SJSA1 (cell line): ENCODE measurements at regions not wholly inside any gene's neighbourhood (a gene's known extent, or its start where the extent isn't known, plus 50 kb on each side); places are given as distances from the start of the nearest gene placed in this dataset.
"Not testable (repeated sequence)": the region's sequence is repeated elsewhere in the genome, so short reads cannot be mapped to it uniquely, and the experiment has no call there.

ENCODE experiments used
- DNase-seq, 2 experiments: peaks; one replicate each; pipeline ENCODE4 v3.0.0-alpha.2; 2015 to 2020; ENCODE audit warnings: low spot score in 2 of 2, low read depth in 1 of 2
- H3K27ac ChIP-seq: fragments of 250-450 bp; sonication (Bioruptor Pico); 2 replicates; pipeline ENCODE4 v1.5.1; 2020; ENCODE audit warnings: mild to moderate bottlenecking, moderate library complexity
- H3K27me3 ChIP-seq: fragments of 250-450 bp; sonication (Bioruptor Pico); replicated peaks from 2 replicates; pipeline ENCODE4 v1.5.1; 2020; ENCODE audit warnings: mild to moderate bottlenecking, moderate library complexity
- H3K36me3 ChIP-seq: fragments of 250-450 bp; sonication (Bioruptor Pico); 2 replicates; pipeline ENCODE4 v1.5.1; 2020; ENCODE audit warnings: mild to moderate bottlenecking
- H3K4me1 ChIP-seq: fragments of 250-450 bp; sonication (Bioruptor Pico); replicated peaks from 2 replicates; pipeline ENCODE4 v1.6.1; 2021; ENCODE audit warnings: mild to moderate bottlenecking
- H3K4me3 ChIP-seq: fragments of 250-450 bp; sonication (Bioruptor Pico); 2 replicates; pipeline ENCODE4 v1.5.1; 2020; ENCODE audit warnings: mild to moderate bottlenecking
- H3K9me3 ChIP-seq: fragments of 250-450 bp; sonication (Bioruptor Pico); replicated peaks from 2 replicates; pipeline ENCODE4 v1.5.1; 2020; ENCODE audit warnings: mild to moderate bottlenecking

GRCh38 chr21:15119486-15119885 lies 54.7 kb upstream of the NRIP1 start:
- Histone ChIP-seq H3K4me1 (no peaks in the 10 kb centered on the region), H3K27me3 (no peaks in the 10 kb centered on the region), H3K9me3 (no peaks in the 10 kb centered on the region), H3K36me3 (no peaks in the 10 kb centered on the region), H3K4me3 (no peak overlapping the region), H3K27ac (no peak overlapping the region)
- DNase-seq, result no peak

GRCh38 chr21:15121097-15121654 lies 56.4 kb upstream of the NRIP1 start:
- no peaks in the 10 kb centered on the region for H3K27me3 ChIP-seq
- no peak overlapping the region for H3K27ac ChIP-seq
- no peaks in the 10 kb centered on the region for H3K4me1 ChIP-seq
- no peaks in the 10 kb centered on the region for H3K36me3 ChIP-seq
- H3K4me3 ChIP-seq, result no peak overlapping the region
- no peak for DNase-seq
- H3K9me3 ChIP-seq, result no peaks in the 10 kb centered on the region

- Histone ChIP-seq H3K27me3 (no peaks in the 10 kb centered on the region), H3K27ac (no peak overlapping the region), H3K9me3 (no peaks in the 10 kb centered on the region), H3K4me3 (no peak overlapping the region), H3K36me3 (no peaks in the 10 kb centered on the region), H3K4me1 (no peaks in the 10 kb centered on the region)
- no peak for DNase-seq
These were observed 56.9 kb upstream of the NRIP1 start for GRCh38 chr21:15121655-15122120.

DNA sequence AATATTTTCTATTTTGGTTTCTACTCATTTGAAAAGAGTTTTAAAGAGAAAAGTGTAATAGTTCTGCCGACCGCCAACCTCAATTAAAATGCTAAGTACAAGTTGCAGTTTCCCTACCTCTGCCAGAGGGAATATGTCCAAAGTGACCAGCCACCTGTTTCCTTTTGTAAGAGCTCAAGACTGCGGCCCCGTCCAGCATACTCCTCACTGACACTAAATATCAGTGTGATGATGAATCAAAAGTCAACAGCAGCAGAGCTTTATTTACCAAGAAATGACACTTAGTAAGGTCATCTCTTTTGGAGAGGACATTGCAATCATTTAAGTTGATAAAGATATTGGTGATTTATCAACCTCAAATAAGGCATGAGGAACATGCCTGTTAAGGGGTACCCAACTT lies 57.4 kb upstream of the NRIP1 start:
- Histone ChIP-seq H3K4me1 (no peaks in the 10 kb centered on the region), H3K27me3 (no peaks in the 10 kb centered on the region), H3K36me3 (no peaks in the 10 kb centered on the region), H3K4me3 (no peak overlapping the region), H3K9me3 (no peaks in the 10 kb centered on the region), H3K27ac (no peak overlapping the region)
- no peak for DNase-seq

GRCh38 chr21:15124731-15125130 lies 59.9 kb upstream of the NRIP1 start:
- H3K4me1 ChIP-seq, result no peaks in the 10 kb centered on the region
- no peaks in the 10 kb centered on the region for H3K9me3 ChIP-seq
- H3K27ac ChIP-seq, result no peak overlapping the region
- no peak overlapping the region for H3K4me3 ChIP-seq
- no peaks in the 10 kb centered on the region for H3K36me3 ChIP-seq
- 0 out of 2 replicates have a peak, but pooled peaks cover 3% of the 10 kb centered on the region for H3K27me3 ChIP-seq
- no peak for DNase-seq

GRCh38 chr21:15126948-15127347 lies 62.1 kb upstream of the NRIP1 start:
- Histone ChIP-seq H3K4me3 (no peak overlapping the region), H3K4me1 (no peaks in the 10 kb centered on the region)
- DNase-seq, result no peak

GRCh38 chr21:15127437-15127836 lies 62.6 kb upstream of the NRIP1 start:
- H3K27ac ChIP-seq, result no peak overlapping the region
- H3K4me3 ChIP-seq, result no peak overlapping the region
- H3K36me3 ChIP-seq, result no peaks in the 10 kb centered on the region
- H3K9me3 ChIP-seq, result no peaks in the 10 kb centered on the region
- H3K27me3 ChIP-seq, result 0 out of 2 replicates have a peak, but pooled peaks cover 3% of the 10 kb centered on the region
- no peaks in the 10 kb centered on the region for H3K4me1 ChIP-seq
- no peak for DNase-seq

More at GRCh38 chr21:15126948-15127347, 62.1 kb upstream of the NRIP1 start:
- no peaks in the 10 kb centered on the region for H3K9me3 ChIP-seq
- H3K36me3 ChIP-seq, result no peaks in the 10 kb centered on the region
- no peak overlapping the region for H3K27ac ChIP-seq
- H3K27me3 ChIP-seq, result 0 out of 2 replicates have a peak, but pooled peaks cover 3% of the 10 kb centered on the region

GRCh38 chr21:15128267-15128666 lies 63.5 kb upstream of the NRIP1 start:
- H3K36me3 ChIP-seq, result no peaks in the 10 kb centered on the region
- no peaks in the 10 kb centered on the region for H3K4me1 ChIP-seq
- H3K9me3 ChIP-seq, result no peaks in the 10 kb centered on the region
- DNase-seq, result no peak
- H3K27ac ChIP-seq, result no peak overlapping the region
- H3K4me3 ChIP-seq, result no peak overlapping the region
- 0 out of 2 replicates have a peak, but pooled peaks cover 3% of the 10 kb centered on the region for H3K27me3 ChIP-seq

DNA sequence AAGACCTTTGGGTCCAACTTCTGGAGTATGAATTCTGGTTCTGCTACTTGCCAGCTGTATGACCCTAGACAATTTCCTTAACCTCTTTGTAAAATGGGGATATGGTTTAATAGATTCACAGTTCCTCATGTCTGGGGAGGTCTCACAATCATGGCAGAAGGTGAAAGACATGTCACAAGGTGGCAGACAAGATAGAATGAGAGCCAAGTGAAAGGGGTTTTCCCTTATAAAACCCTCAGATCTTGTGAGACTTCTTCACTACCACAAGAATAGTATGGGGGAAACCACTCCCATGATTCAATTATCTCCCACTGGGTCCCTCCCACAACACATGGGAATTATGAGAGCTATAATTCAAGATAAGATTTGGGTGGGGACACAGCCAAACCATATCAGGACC lies 63.9 kb upstream of the NRIP1 start:
- H3K4me3 ChIP-seq, H3K27ac ChIP-seq, DNase-seq, H3K27me3 ChIP-seq, H3K36me3 ChIP-seq, H3K9me3 ChIP-seq, H3K4me1 ChIP-seq: not testable (repeated sequence)

DNA sequence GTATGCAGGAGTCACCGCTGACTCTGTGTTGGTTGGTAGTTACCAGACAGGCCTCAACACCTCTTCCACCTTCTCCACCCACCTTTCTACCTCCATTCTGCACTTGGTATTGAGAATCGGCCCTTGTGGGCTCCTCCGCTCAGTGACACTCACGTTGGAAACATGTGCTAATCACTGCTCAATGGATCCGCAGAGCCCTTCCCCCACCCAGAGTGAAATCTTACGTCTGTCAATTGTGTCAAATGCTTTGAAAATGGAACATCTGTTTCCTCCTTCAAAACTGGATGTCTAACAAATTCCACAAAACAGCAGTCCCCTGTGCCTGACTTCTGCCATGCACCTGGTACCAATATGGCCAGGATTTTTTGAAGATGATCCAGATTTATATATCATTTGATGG lies 65.5 kb upstream of the NRIP1 start:
- no peak for DNase-seq
- Histone ChIP-seq H3K4me3 (no peak overlapping the region), H3K9me3 (no peaks in the 10 kb centered on the region), H3K4me1 (no peaks in the 10 kb centered on the region), H3K36me3 (no peaks in the 10 kb centered on the region), H3K27me3 (peaks cover 3% of the 10 kb centered on the region; the same call in 1 of the 2 replicates), H3K27ac (no peak overlapping the region)

GRCh38 chr21:15130751-15131150 lies 66.0 kb upstream of the NRIP1 start:
- Histone ChIP-seq H3K4me1 (no peaks in the 10 kb centered on the region), H3K36me3 (no peaks in the 10 kb centered on the region), H3K27ac (no peak overlapping the region), H3K27me3 (peaks cover 3% of the 10 kb centered on the region; the same call in 1 of the 2 replicates), H3K9me3 (no peaks in the 10 kb centered on the region), H3K4me3 (no peak overlapping the region)
- no peak for DNase-seq

DNA sequence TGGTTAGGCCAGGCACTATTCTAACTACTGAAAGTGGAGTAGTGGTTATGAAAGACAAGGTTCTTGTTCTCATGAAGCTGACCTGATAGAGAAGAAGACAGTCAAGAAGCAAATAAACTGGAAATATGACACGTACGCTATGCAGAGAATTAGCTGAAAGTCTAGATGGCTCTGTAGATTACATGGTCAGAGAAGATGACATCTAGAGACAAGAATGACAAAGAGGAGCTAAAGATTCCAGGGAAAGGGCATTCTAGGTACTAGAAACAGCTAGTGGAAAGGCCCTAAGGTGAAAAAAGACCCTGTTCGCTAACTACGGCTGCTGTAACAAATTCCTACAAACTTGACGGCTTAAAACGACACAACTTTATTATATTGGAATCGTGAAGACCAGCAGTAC lies 68.0 kb upstream of the NRIP1 start:
- no peak overlapping the region for H3K4me3 ChIP-seq
- peaks cover 3% of the 10 kb centered on the region; the same call in 1 of the 2 replicates for H3K27me3 ChIP-seq
- no peaks in the 10 kb centered on the region for H3K9me3 ChIP-seq
- H3K27ac ChIP-seq, result no peak overlapping the region
- no peaks in the 10 kb centered on the region for H3K4me1 ChIP-seq
- H3K36me3 ChIP-seq, result no peaks in the 10 kb centered on the region
- DNase-seq, result no peak

DNA sequence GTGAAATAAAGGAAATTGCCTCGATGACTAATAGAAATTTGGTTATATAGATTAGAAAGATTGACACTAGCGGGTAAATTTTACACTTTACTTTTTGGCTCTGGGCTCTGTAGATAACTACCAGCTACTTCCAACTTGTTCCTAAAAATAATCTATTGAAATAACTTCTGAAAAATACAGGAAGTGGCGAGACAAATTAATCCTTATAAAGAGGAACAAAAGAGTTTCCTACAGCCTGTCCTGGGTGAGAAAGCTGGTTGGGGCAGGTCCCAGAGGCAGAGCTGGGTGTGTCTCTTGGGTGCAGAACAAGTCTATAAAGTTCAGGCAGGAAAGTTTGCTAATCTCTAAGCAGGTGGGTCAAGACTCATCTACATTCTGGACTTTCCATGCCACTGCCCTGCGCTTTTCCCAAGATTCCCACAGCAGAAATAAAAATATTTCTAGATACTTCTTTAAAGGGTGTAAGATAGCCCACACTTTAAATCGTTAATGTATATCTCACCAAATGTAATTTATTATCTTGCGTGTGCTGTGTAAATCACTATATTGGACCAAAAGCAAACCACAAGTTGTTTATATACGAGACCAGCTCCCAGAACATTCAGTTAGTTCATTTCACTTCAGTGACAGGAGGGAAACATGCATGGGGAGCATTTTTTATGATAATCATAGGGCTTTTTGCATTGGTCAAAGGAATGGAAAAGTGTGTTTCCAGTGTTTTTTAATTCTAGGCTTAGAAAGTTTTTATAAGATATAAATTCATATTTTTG lies 70.1 kb upstream of the NRIP1 start:
- no peaks in the 10 kb centered on the region; the same call in 1 of the 2 replicates for H3K27me3 ChIP-seq
- DNase-seq, result no peak
- no peaks in the 10 kb centered on the region for H3K4me1 ChIP-seq
- no peak overlapping the region for H3K4me3 ChIP-seq
- H3K27ac ChIP-seq, result no peak overlapping the region
- no peaks in the 10 kb centered on the region for H3K36me3 ChIP-seq
- H3K9me3 ChIP-seq, result no peaks in the 10 kb centered on the region

GRCh38 chr21:15135867-15136629 lies 71.2 kb upstream of the NRIP1 start:
- H3K27ac ChIP-seq, result no peak overlapping the region
- H3K9me3 ChIP-seq, result no peaks in the 10 kb centered on the region
- no peaks in the 10 kb centered on the region for H3K4me1 ChIP-seq
- DNase-seq, result no peak
- H3K36me3 ChIP-seq, result no peaks in the 10 kb centered on the region
- no peak overlapping the region for H3K4me3 ChIP-seq
- H3K27me3 ChIP-seq, result no peaks in the 10 kb centered on the region; the same call in 1 of the 2 replicates
